Liver (tissue), 8 donors: ENCODE measurements at regions not wholly inside any gene's neighbourhood (a gene's known extent, or its start where the extent isn't known, plus 50 kb on each side); places are given as distances from the start of the nearest gene placed in this dataset.
A peak's percentile ranks its signal among the peaks of the same experiment; 100 is the strongest.

ENCODE experiments used
- DNase-seq: peaks from one replicate; pipeline ENCODE4 v3.0.0-alpha.2; 2017; ENCODE audit warnings: low spot score
- H3K27ac ChIP-seq, 2 donors: one replicate each; pipeline ENCODE4 v1.7.0; 2013; ENCODE audit warnings: inconsistent platforms in 2 of 2, low read length in 2 of 2, control low read depth in 1 of 2, low read depth in 1 of 2, mild to moderate bottlenecking in 1 of 2
- H3K27me3 ChIP-seq, 4 donors: one replicate each; pipeline versions ENCODE4 v1.6.1 to v1.7.0; 2013; ENCODE audit warnings: low read length in 3 of 4, inconsistent platforms in 1 of 4, mild to moderate bottlenecking in 1 of 4, moderate library complexity in 1 of 4; ENCODE audit not compliant: control insufficient read depth in 4 of 4, insufficient read depth in 4 of 4
- H3K36me3 ChIP-seq, 4 donors: one replicate each; pipeline versions ENCODE4 v1.6.1 to v1.7.0; 2013; ENCODE audit warnings: low read length in 3 of 4, mild to moderate bottlenecking in 3 of 4, low read depth in 1 of 4, moderate library complexity in 1 of 4; ENCODE audit not compliant: control insufficient read depth in 4 of 4, insufficient read depth in 3 of 4
- H3K4me1 ChIP-seq, 4 donors: one replicate each; pipeline versions ENCODE4 v1.6.1 to v1.7.0; 2013; ENCODE audit warnings: low read length in 3 of 4, mild to moderate bottlenecking in 3 of 4, moderate library complexity in 1 of 4; ENCODE audit not compliant: control insufficient read depth in 4 of 4, insufficient read depth in 4 of 4
- H3K4me3 ChIP-seq, 3 donors: one replicate each; pipeline versions ENCODE4 v1.6.1 to v1.7.0; 2013; ENCODE audit warnings: low read length in 3 of 3, control low read depth in 1 of 3, low read depth in 1 of 3, mild to moderate bottlenecking in 1 of 3
- H3K9ac ChIP-seq, 2 donors: one replicate each; pipeline ENCODE4 v1.7.0; 2013; ENCODE audit warnings: low read length in 2 of 2, mild to moderate bottlenecking in 2 of 2, moderate library complexity in 2 of 2, control low read depth in 1 of 2, low read depth in 1 of 2
- H3K9me3 ChIP-seq, 4 donors: one replicate each; pipeline versions ENCODE4 v1.6.1 to v1.7.0; 2013; ENCODE audit warnings: low read length in 3 of 4; ENCODE audit not compliant: control insufficient read depth in 4 of 4
- CTCF ChIP-seq: fragments of 150-350 bp; IDR thresholded peaks from 2 replicates; pipeline ENCODE4 v1.5.1; 2017; ENCODE audit warnings: improper control_type of control experiment, low read depth, low read length; ENCODE audit not compliant: missing input control
- EGR1 ChIP-seq, 2 donors: IDR thresholded peaks; 2 replicates each; pipeline ENCODE4 v1.6.1; 2016 to 2018; ENCODE audit warnings: antibody characterized with exemption in 2 of 2, low read depth in 2 of 2
- GABPA ChIP-seq, 2 donors: IDR thresholded peaks in 1 of 2; conservative IDR thresholded peaks in 1 of 2; 2 replicates each; pipeline ENCODE4 v1.6.1; 2016; ENCODE audit warnings: antibody characterized with exemption in 2 of 2, mild to moderate bottlenecking in 1 of 2, moderate library complexity in 1 of 2
- HNF4A ChIP-seq, 2 donors: conservative IDR thresholded peaks; 2 replicates each; pipeline ENCODE4 v1.6.1; 2016; ENCODE audit warnings: antibody characterized with exemption in 2 of 2, mild to moderate bottlenecking in 2 of 2
- HNF4G ChIP-seq: IDR thresholded peaks from 2 replicates; pipeline ENCODE4 v1.6.1; 2016; ENCODE audit warnings: antibody characterized with exemption
- JUND ChIP-seq, 2 donors: IDR thresholded peaks; 2 replicates each; pipeline ENCODE4 v1.6.1; 2016; ENCODE audit warnings: antibody characterized with exemption in 2 of 2
- NR2F2 ChIP-seq: IDR thresholded peaks from 2 replicates; pipeline ENCODE4 v1.6.1; 2016; ENCODE audit warnings: antibody characterized with exemption
- RAD21 ChIP-seq, 2 donors: IDR thresholded peaks; 2 replicates each; pipeline ENCODE4 v1.6.1; 2016; ENCODE audit warnings: antibody characterized with exemption in 2 of 2, mild to moderate bottlenecking in 2 of 2
- REST ChIP-seq: IDR thresholded peaks from 2 replicates; pipeline ENCODE4 v1.6.1; 2016; ENCODE audit warnings: antibody characterized with exemption, mild to moderate bottlenecking
- RXRA ChIP-seq, 2 donors: IDR thresholded peaks; 2 replicates each; pipeline ENCODE4 v1.6.1; 2017 to 2018; ENCODE audit warnings: antibody characterized with exemption in 2 of 2, mild to moderate bottlenecking in 1 of 2
- SP1 ChIP-seq: IDR thresholded peaks from 2 replicates; pipeline ENCODE4 v1.6.1; 2018; ENCODE audit warnings: antibody characterized with exemption, mild to moderate bottlenecking
- TAF1 ChIP-seq: conservative IDR thresholded peaks from 2 replicates; pipeline ENCODE4 v1.6.1; 2016; ENCODE audit warnings: antibody characterized with exemption, mild to moderate bottlenecking
- YY1 ChIP-seq: IDR thresholded peaks from 2 replicates; pipeline ENCODE4 v1.6.1; 2016; ENCODE audit warnings: antibody characterized with exemption, mild to moderate bottlenecking
- WGBS: extraction: QIAGEN DNeasy Blood & Tissue Kit; methylation state at CpG from one replicate; pipeline ENCODE4 v1.1.7; 2013; 5-methylcytosine and 5-hydroxymethylcytosine counted together
- TF ChIP-seq, protein P1 (sequence below): IDR thresholded peaks from 2 replicates; pipeline ENCODE4 v1.6.1; 2016; ENCODE audit warnings: antibody characterized with exemption
- TF ChIP-seq, protein P2 (sequence below): IDR thresholded peaks from 2 replicates; pipeline ENCODE4 v1.6.1; 2016; ENCODE audit warnings: antibody characterized with exemption
- TF ChIP-seq, protein P3 (sequence below): IDR thresholded peaks from 2 replicates; pipeline ENCODE4 v1.6.1; 2016; ENCODE audit warnings: antibody characterized with exemption
- donor health status: healthy.
- donor health status: healthy.
- donor health status: healthy.
- donor health status: healthy.
- donor health status: healthy.

DNA sequence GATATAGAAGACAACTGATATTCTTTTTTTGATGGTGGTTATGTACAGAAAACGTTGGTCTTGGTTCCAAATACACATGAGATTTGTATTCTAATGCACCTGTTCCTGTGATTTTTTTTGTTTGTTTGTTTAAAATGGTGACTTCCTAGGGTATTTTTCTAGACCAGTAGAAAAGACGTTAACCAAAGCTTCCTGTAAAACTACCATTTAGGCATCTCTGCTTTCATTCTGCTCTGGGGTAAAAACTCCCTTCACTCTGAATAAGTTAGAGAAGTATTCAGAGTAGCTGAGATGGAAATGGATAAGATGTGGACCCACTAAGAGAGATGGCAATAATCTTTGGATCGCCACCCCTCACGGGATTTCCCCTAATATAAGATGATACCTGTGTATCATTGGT, 343.2 kb upstream of the KLF3 start:
- no peaks in the 10 kb centered on the region for H3K27me3 ChIP-seq
- no peak for TF ChIP-seq CTCF
- TF ChIP-seq JUND (IDR thresholded peaks at IDR 0.05), result no peak
- TF ChIP-seq NR2F2, result no peak
- TF ChIP-seq, protein P1, sequence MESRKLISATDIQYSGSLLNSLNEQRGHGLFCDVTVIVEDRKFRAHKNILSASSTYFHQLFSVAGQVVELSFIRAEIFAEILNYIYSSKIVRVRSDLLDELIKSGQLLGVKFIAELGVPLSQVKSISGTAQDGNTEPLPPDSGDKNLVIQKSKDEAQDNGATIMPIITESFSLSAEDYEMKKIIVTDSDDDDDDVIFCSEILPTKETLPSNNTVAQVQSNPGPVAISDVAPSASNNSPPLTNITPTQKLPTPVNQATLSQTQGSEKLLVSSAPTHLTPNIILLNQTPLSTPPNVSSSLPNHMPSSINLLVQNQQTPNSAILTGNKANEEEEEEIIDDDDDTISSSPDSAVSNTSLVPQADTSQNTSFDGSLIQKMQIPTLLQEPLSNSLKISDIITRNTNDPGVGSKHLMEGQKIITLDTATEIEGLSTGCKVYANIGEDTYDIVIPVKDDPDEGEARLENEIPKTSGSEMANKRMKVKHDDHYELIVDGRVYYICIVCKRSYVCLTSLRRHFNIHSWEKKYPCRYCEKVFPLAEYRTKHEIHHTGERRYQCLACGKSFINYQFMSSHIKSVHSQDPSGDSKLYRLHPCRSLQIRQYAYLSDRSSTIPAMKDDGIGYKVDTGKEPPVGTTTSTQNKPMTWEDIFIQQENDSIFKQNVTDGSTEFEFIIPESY, result no peak
- TF ChIP-seq HNF4G, result no peak
- TF ChIP-seq EGR1 (IDR thresholded peaks at IDR 0.05; ENCODE audit: low read depth in 2 of 2), result no peak
- no peak for TF ChIP-seq HNF4A (conservative IDR thresholded peaks at IDR 0.05)
- TF ChIP-seq, protein P2, sequence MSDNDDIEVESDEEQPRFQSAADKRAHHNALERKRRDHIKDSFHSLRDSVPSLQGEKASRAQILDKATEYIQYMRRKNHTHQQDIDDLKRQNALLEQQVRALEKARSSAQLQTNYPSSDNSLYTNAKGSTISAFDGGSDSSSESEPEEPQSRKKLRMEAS, result no peak
- TF ChIP-seq SP1, result no peak
- TF ChIP-seq, protein P3, sequence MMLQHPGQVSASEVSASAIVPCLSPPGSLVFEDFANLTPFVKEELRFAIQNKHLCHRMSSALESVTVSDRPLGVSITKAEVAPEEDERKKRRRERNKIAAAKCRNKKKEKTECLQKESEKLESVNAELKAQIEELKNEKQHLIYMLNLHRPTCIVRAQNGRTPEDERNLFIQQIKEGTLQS, result no peak
- TF ChIP-seq RAD21 (IDR thresholded peaks at IDR 0.05), result no peak
- no peak for DNase-seq
- peak overlapping the region in 1 of 2 donors; percentile 10 for H3K27ac ChIP-seq
- H3K36me3 ChIP-seq, result no peaks in the 10 kb centered on the region
- H3K9ac ChIP-seq, result no peak overlapping the region
- peaks cover 2 to 24% (median 18%) of the 10 kb centered on the region in 4 donors for H3K4me1 ChIP-seq
- WGBS, result 73% methylated on average over 4 of the region's 4 CpGs
- H3K9me3 ChIP-seq, result no peaks in the 10 kb centered on the region
- no peak overlapping the region for H3K4me3 ChIP-seq

- Histone ChIP-seq H3K4me1 (peaks cover 2 to 24% (median 18%) of the 10 kb centered on the region in 4 donors), H3K9ac (no peak overlapping the region), H3K36me3 (no peaks in the 10 kb centered on the region), H3K27me3 (no peaks in the 10 kb centered on the region), H3K4me3 (no peak overlapping the region), H3K9me3 (no peaks in the 10 kb centered on the region), H3K27ac (no peak overlapping the region)
- 62% methylated on average over 4 of the region's 4 CpGs for WGBS
- DNase-seq, result no peak
- no peak for TF ChIP-seq YY1
- TF ChIP-seq JUND (IDR thresholded peaks at IDR 0.05), result peak; percentile 26 to 45
These were observed 341.3 kb upstream of the KLF3 start for GRCh38 chr4:38322714-38323113.

- Histone ChIP-seq H3K9ac (no peak overlapping the region), H3K4me3 (no peak overlapping the region), H3K27me3 (no peaks in the 10 kb centered on the region), H3K27ac (no peak overlapping the region), H3K9me3 (no peaks in the 10 kb centered on the region), H3K36me3 (no peaks in the 10 kb centered on the region), H3K4me1 (peaks cover 2 to 23% (median 18%) of the 10 kb centered on the region in 4 donors)
- WGBS, result 86% methylated on average over 4 of the region's 4 CpGs
- TF ChIP-seq GABPA (IDR thresholded peaks at IDR 0.05 in 1 of 2, conservative IDR thresholded peaks at IDR 0.05 in 1 of 2) (no peak), CTCF (no peak), RXRA (IDR thresholded peaks at IDR 0.05) (no peak), JUND (IDR thresholded peaks at IDR 0.05) (no peak), RAD21 (IDR thresholded peaks at IDR 0.05) (no peak), TAF1 (no peak), SP1 (no peak), HNF4G (no peak), YY1 (no peak), NR2F2 (no peak), REST (no peak)
- TF ChIP-seq, protein P2, result no peak
- no peak for DNase-seq
These were observed 340.8 kb upstream of the KLF3 start for GRCh38 chr4:38323141-38323641.
